ENCODE measurements at regions not wholly inside any gene's neighbourhood (a gene's known extent, or its start where the extent isn't known, plus 50 kb on each side); places are given as distances from the start of the nearest gene placed in this dataset.

GRCh38 chr6:74166849-74167248, 470.8 kb downstream of the CD109 start:
- TF ChIP-seq ZFX (IDR thresholded peaks at IDR 0.05) = no peak
- no peak for TF ChIP-seq CTCF (conservative IDR thresholded peaks at IDR 0.05)
- no peak overlapping the region for H3K27ac ChIP-seq

GRCh38 chr6:74161380-74161779, 465.4 kb downstream of the CD109 start:
- H3K27ac ChIP-seq = no peak overlapping the region
- TF ChIP-seq ZFX (IDR thresholded peaks at IDR 0.05) (no peak), CTCF (conservative IDR thresholded peaks at IDR 0.05) (no peak)

- TF ChIP-seq CTCF (conservative IDR thresholded peaks at IDR 0.05) (no peak), ZFX (IDR thresholded peaks at IDR 0.05) (no peak)
- H3K27ac ChIP-seq = no peak overlapping the region
Measured at GRCh38 chr6:74152096-74152675, 456.2 kb downstream of the CD109 start.

GRCh38 chr6:74145931-74146330, 449.9 kb downstream of the CD109 start:
- H3K27ac ChIP-seq = no peak overlapping the region
- TF ChIP-seq CTCF (conservative IDR thresholded peaks at IDR 0.05) = no peak
- TF ChIP-seq ZFX (IDR thresholded peaks at IDR 0.05) = no peak

- TF ChIP-seq CTCF (conservative IDR thresholded peaks at IDR 0.05) (no peak), ZFX (IDR thresholded peaks at IDR 0.05) (no peak)
- no peak overlapping the region for H3K27ac ChIP-seq
Measured at GRCh38 chr6:74137911-74138310, 441.9 kb downstream of the CD109 start.

GRCh38 chr6:74134327-74134726, 438.3 kb downstream of the CD109 start:
- TF ChIP-seq ZFX (IDR thresholded peaks at IDR 0.05) = no peak
- no peak for TF ChIP-seq CTCF (conservative IDR thresholded peaks at IDR 0.05)

GRCh38 chr6:74133073-74133472, 437.1 kb downstream of the CD109 start:
- TF ChIP-seq CTCF (conservative IDR thresholded peaks at IDR 0.05) = no peak
- TF ChIP-seq ZFX (IDR thresholded peaks at IDR 0.05) = no peak
- H3K27ac ChIP-seq = no peak overlapping the region

More at GRCh38 chr6:74134327-74134726, 438.3 kb downstream of the CD109 start:
- H3K27ac ChIP-seq = no peak overlapping the region
